Uterus (tissue), 3 donors: ENCODE measurements at regions not wholly inside any gene's neighbourhood (a gene's known extent, or its start where the extent isn't known, plus 50 kb on each side); places are given as distances from the start of the nearest gene placed in this dataset.

Source experiments
- DNase-seq, 2 donors: peaks; one replicate each; pipeline ENCODE4 v3.0.0-alpha.2; 2019 to 2020
- H3K27ac ChIP-seq, 2 donors: fragments of 200-600 bp; sonication (generic); 1 replicate in 1 of 2; 2 replicates in 1 of 2; pipeline ENCODE4 v1.5.1; 2016 to 2018
- H3K27me3 ChIP-seq, 2 donors: fragments of 200-600 bp; sonication (generic); one replicate each; pipeline ENCODE4 v1.5.1; 2018 to 2019; ENCODE audit warnings: control low read depth in 1 of 2
- H3K36me3 ChIP-seq, 2 donors: fragments of 200-600 bp; sonication (generic); one replicate each; pipeline ENCODE4 v1.5.1; 2019; ENCODE audit warnings: control low read depth in 1 of 2
- H3K4me1 ChIP-seq, 2 donors: fragments of 200-600 bp; sonication (generic); one replicate each; pipeline ENCODE4 v1.5.1; 2018 to 2019; ENCODE audit warnings: control low read depth in 1 of 2
- H3K4me3 ChIP-seq, 2 donors: fragments of 200-600 bp; sonication (generic); 1 replicate in 1 of 2; 2 replicates in 1 of 2; pipeline ENCODE4 v1.5.1; 2018 to 2019; ENCODE audit warnings: mild to moderate bottlenecking in 1 of 2
- H3K9me3 ChIP-seq, 2 donors: fragments of 200-600 bp; sonication (generic); one replicate each; pipeline ENCODE4 v1.5.1; 2019; ENCODE audit warnings: control low read depth in 1 of 2
- POLR2A ChIP-seq, 2 donors: fragments of 450-650 bp; IDR thresholded peaks; one replicate each; pipeline ENCODE4 v1.6.1; 2016; ENCODE audit warnings: antibody characterized with exemption in 2 of 2, mild to moderate bottlenecking in 1 of 2, moderate library complexity in 1 of 2
- intact Hi-C: fragments of 100-400 bp; cut with DNase I; formaldehyde crosslinking; loops from one replicate; pipeline ENCODE4 v1.15.1; 2023; ENCODE audit warnings: low total_unique reads
- TF ChIP-seq, protein P1 (sequence below), 4 experiments: fragments of 200-600 bp in 2 of 4; fragments of 450-650 bp in 2 of 4; sonication (generic) in 2 of 4; IDR thresholded peaks; one replicate each; pipeline ENCODE4 v1.5.1; 2016 to 2019; ENCODE audit warnings: antibody characterized with exemption in 4 of 4, mild to moderate bottlenecking in 2 of 4, moderate library complexity in 1 of 4
- donor health status: DM: yes; HTN: yes; CAD: no.

DNA sequence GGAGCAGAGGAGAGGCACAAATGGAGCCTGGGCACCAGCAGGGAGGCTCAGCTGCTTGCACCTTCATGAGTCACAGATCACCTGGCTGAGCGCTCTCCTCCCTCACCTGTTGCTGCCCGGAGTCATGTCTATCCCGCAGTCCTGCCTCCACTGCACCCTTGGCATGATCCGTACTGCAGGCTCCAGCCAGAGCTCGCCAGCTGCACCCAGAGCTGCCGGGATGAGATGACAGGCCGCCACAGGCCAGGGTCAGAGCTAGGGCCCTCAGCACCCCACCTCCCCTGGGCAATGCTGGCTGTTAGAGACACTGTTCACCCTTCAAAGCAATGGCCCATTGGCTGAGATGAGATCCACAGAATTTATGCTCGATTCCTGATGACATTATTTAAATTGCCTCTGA, 702.8 kb downstream of the TBC1D22A start:
- TF ChIP-seq, protein P1, sequence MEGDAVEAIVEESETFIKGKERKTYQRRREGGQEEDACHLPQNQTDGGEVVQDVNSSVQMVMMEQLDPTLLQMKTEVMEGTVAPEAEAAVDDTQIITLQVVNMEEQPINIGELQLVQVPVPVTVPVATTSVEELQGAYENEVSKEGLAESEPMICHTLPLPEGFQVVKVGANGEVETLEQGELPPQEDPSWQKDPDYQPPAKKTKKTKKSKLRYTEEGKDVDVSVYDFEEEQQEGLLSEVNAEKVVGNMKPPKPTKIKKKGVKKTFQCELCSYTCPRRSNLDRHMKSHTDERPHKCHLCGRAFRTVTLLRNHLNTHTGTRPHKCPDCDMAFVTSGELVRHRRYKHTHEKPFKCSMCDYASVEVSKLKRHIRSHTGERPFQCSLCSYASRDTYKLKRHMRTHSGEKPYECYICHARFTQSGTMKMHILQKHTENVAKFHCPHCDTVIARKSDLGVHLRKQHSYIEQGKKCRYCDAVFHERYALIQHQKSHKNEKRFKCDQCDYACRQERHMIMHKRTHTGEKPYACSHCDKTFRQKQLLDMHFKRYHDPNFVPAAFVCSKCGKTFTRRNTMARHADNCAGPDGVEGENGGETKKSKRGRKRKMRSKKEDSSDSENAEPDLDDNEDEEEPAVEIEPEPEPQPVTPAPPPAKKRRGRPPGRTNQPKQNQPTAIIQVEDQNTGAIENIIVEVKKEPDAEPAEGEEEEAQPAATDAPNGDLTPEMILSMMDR (IDR thresholded peaks at IDR 0.05): no peak
- TF ChIP-seq POLR2A (IDR thresholded peaks at IDR 0.05): no peak
- H3K27ac ChIP-seq: no peak overlapping the region
- H3K4me1 ChIP-seq: no peaks in the 10 kb centered on the region
- DNase-seq: no peak
- H3K9me3 ChIP-seq: no peaks in the 10 kb centered on the region
- intact Hi-C loops: no loop called here
- no peaks in the 10 kb centered on the region for H3K36me3 ChIP-seq
- H3K27me3 ChIP-seq: no peaks in the 10 kb centered on the region
- H3K4me3 ChIP-seq: no peak overlapping the region

GRCh38 chr22:47463220-47463619, 700.8 kb downstream of the TBC1D22A start:
- TF ChIP-seq POLR2A (IDR thresholded peaks at IDR 0.05): no peak
- TF ChIP-seq, protein P1 (IDR thresholded peaks at IDR 0.05): no peak
- no peak overlapping the region for H3K4me3 ChIP-seq
- DNase-seq: no peak
- H3K36me3 ChIP-seq: no peaks in the 10 kb centered on the region
- intact Hi-C loops: no loop called here
- no peaks in the 10 kb centered on the region for H3K27me3 ChIP-seq
- no peaks in the 10 kb centered on the region for H3K4me1 ChIP-seq
- H3K9me3 ChIP-seq: no peaks in the 10 kb centered on the region
- H3K27ac ChIP-seq: no peak overlapping the region

GRCh38 chr22:47460861-47461260, 698.4 kb downstream of the TBC1D22A start:
- intact Hi-C loops: no loop called here
- no peak overlapping the region for H3K4me3 ChIP-seq
- H3K36me3 ChIP-seq: no peaks in the 10 kb centered on the region
- H3K27me3 ChIP-seq: no peaks in the 10 kb centered on the region
- no peak overlapping the region for H3K27ac ChIP-seq
- no peak for DNase-seq
- no peak for TF ChIP-seq POLR2A (IDR thresholded peaks at IDR 0.05)
- TF ChIP-seq, protein P1 (IDR thresholded peaks at IDR 0.05): no peak
- no peaks in the 10 kb centered on the region for H3K4me1 ChIP-seq
- H3K9me3 ChIP-seq: no peaks in the 10 kb centered on the region

DNA sequence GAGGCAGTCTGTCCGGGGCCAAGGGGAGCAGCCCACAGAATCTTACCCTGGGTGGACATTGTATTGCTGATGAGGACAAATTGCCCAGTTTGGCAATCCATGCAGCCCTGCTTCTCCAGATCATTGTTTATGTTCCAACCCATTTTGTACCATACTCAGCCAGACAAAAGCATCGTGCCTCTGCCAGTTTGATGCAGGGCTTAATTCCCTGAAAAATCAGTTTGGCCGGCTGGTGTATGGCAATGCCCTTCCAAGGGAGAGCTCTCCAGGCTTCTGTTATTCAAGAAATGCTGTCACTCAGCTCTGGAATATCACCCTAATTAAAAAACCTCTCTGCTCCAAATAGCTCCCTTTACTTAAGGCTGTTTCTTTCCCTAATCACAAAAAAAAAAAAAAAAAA, 697.7 kb downstream of the TBC1D22A start:
- H3K4me3 ChIP-seq: no peak overlapping the region

GRCh38 chr22:47458348-47458747, 695.9 kb downstream of the TBC1D22A start:
- TF ChIP-seq, protein P1 (IDR thresholded peaks at IDR 0.05): no peak
- TF ChIP-seq POLR2A (IDR thresholded peaks at IDR 0.05): no peak
- Histone ChIP-seq H3K36me3 (no peaks in the 10 kb centered on the region), H3K4me3 (no peak overlapping the region), H3K27ac (no peak overlapping the region), H3K27me3 (no peaks in the 10 kb centered on the region), H3K9me3 (no peaks in the 10 kb centered on the region), H3K4me1 (no peaks in the 10 kb centered on the region)
- DNase-seq: no peak
- intact Hi-C loops: no loop called here

More for the DNA sequence above, 697.7 kb downstream of the TBC1D22A start:
- Histone ChIP-seq H3K27ac (no peak overlapping the region), H3K9me3 (no peaks in the 10 kb centered on the region), H3K36me3 (no peaks in the 10 kb centered on the region), H3K27me3 (no peaks in the 10 kb centered on the region), H3K4me1 (no peaks in the 10 kb centered on the region)
- no peak for TF ChIP-seq POLR2A (IDR thresholded peaks at IDR 0.05)
- TF ChIP-seq, protein P1 (IDR thresholded peaks at IDR 0.05): no peak
- intact Hi-C loops: no loop called here
- DNase-seq: no peak
